ENCODE measurements at regions not wholly inside any gene's neighbourhood (a gene's known extent, or its start where the extent isn't known, plus 50 kb on each side); places are given as distances from the start of the nearest gene placed in this dataset.

DNA sequence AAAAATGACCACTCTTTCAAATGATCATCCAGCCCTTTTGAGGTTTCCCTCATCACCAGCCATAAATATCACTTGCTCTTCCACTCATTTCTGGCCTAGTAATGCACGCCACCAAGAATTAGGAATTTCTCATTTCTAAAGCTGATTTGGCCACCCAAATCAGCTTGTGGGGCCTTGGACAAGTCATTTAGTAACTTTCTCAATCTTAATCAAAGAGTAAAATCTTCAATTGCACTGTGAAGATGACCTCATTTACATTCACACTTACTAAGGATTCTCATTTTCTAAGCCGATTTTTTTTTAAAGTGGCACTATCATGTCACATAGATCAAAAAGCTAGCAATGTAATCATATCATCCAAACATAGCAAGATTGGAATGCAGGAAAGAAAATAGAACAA, 150.0 kb upstream of the HHIP start:
- no peak for TF ChIP-seq PAX5 (IDR thresholded peaks at IDR 0.05; ENCODE audit: insufficient read depth, low read length, severe bottlenecking)
- TF ChIP-seq POLR2A (IDR thresholded peaks at IDR 0.05; ENCODE audit: low read depth, low read length): no peak
- no peak for TF ChIP-seq POLR2AphosphoS5 (IDR thresholded peaks at IDR 0.05; ENCODE audit: low read depth, low read length)
- no peak for TF ChIP-seq POU2F2 (IDR thresholded peaks at IDR 0.05; ENCODE audit: low read depth, low read length)
